NCI-H748 (cell line): ENCODE measurements at regions not wholly inside any gene's neighbourhood (a gene's known extent, or its start where the extent isn't known, plus 50 kb on each side); places are given as distances from the start of the nearest gene placed in this dataset.

Experiments used
- DNase-seq: peaks from one replicate; lab custom pipeline; 2025; ENCODE audit not compliant: unreplicated experiment; lab: John Stamatoyannopoulos, UW

GRCh38 chr21:26743524-26743923, 101.7 kb downstream of the ADAMTS1 start:
- no peak for DNase-seq

- DNase-seq: no peak
Measured at GRCh38 chr21:26739189-26739588, 106.0 kb downstream of the ADAMTS1 start.

GRCh38 chr21:26736449-26736848, 108.8 kb downstream of the ADAMTS1 start:
- no peak for DNase-seq

- no peak for DNase-seq
Measured at GRCh38 chr21:26732432-26733221, 112.6 kb downstream of the ADAMTS1 start.

- peak; percentile 69 for DNase-seq
Measured at GRCh38 chr21:26719750-26720149, 125.5 kb downstream of the ADAMTS1 start.

- peak; percentile 36 for DNase-seq
Measured at GRCh38 chr21:26717146-26717739, 128.0 kb downstream of the ADAMTS1 start.

GRCh38 chr21:26715878-26716506, 129.2 kb downstream of the ADAMTS1 start:
- DNase-seq: peak; percentile 62

GRCh38 chr21:26715116-26715515, 130.1 kb downstream of the ADAMTS1 start:
- DNase-seq: no peak

- DNase-seq: peak; percentile 68
Measured at GRCh38 chr21:26710155-26710554, 135.1 kb downstream of the ADAMTS1 start.

- DNase-seq: no peak
Measured at GRCh38 chr21:26709090-26709489, 136.0 kb upstream of the CYYR1 start.

- DNase-seq: no peak
Measured at GRCh38 chr21:26708223-26708800, 135.2 kb upstream of the CYYR1 start.

- DNase-seq: no peak
Measured at GRCh38 chr21:26707246-26707645, 134.2 kb upstream of the CYYR1 start.

- DNase-seq: no peak
Measured at GRCh38 chr21:26698416-26698815, 125.3 kb upstream of the CYYR1 start.

- DNase-seq: no peak
Measured at GRCh38 chr21:26691416-26691815, 118.3 kb upstream of the CYYR1 start.

- no peak for DNase-seq
Measured at GRCh38 chr21:26686705-26687104, 113.6 kb upstream of the CYYR1 start.

GRCh38 chr21:26686278-26686677, 113.2 kb upstream of the CYYR1 start:
- peak; percentile 64 for DNase-seq

GRCh38 chr21:26684889-26685288, 111.8 kb upstream of the CYYR1 start:
- DNase-seq: no peak

GRCh38 chr21:26683996-26684395, 110.9 kb upstream of the CYYR1 start:
- DNase-seq: no peak

- no peak for DNase-seq
Measured at GRCh38 chr21:26679284-26679683, 106.2 kb upstream of the CYYR1 start.

GRCh38 chr21:26674323-26674722, 101.2 kb upstream of the CYYR1 start:
- DNase-seq: no peak

GRCh38 chr21:26669215-26669764, 96.2 kb upstream of the CYYR1 start:
- DNase-seq: no peak

GRCh38 chr21:26659757-26660156, 86.7 kb upstream of the CYYR1 start:
- DNase-seq: no peak
